GM12892 (cell line): ENCODE measurements at regions not wholly inside any gene's neighbourhood (a gene's known extent, or its start where the extent isn't known, plus 50 kb on each side); places are given as distances from the start of the nearest gene placed in this dataset.

Source experiments
- POLR2A ChIP-seq: IDR thresholded peaks from 2 replicates; pipeline ENCODE4 v1.6.1; 2011; ENCODE audit warnings: low read depth, low read length, control low read depth
- POLR2AphosphoS5 ChIP-seq: IDR thresholded peaks from 2 replicates; pipeline ENCODE4 v1.6.1; 2011; ENCODE audit warnings: low read depth, low read length, control low read depth
- TAF1 ChIP-seq: IDR thresholded peaks from 2 replicates; pipeline ENCODE4 v1.6.1; 2011; ENCODE audit warnings: low read depth, mild to moderate bottlenecking, control low read depth, low read length, borderline replicate concordance

GRCh38 chr1:88541596-88541995, 142.5 kb upstream of the PKN2 start:
- TF ChIP-seq POLR2A (no peak), TAF1 (no peak), POLR2AphosphoS5 (no peak)
